ENCODE measurements at regions not wholly inside any gene's neighbourhood (a gene's known extent, or its start where the extent isn't known, plus 50 kb on each side); places are given as distances from the start of the nearest gene placed in this dataset.

- TF ChIP-seq YY1 (IDR thresholded peaks at IDR 0.05; ENCODE audit: insufficient read depth, insufficient read length) (no peak), SUZ12 (IDR thresholded peaks at IDR 0.05; ENCODE audit: extremely low read depth, insufficient read depth, insufficient read length) (no peak), ZNF274 (IDR thresholded peaks at IDR 0.05; ENCODE audit: low read depth, low read length) (no peak)
These were observed 120.8 kb upstream of the POU2AF2 start for GRCh38 chr11:111124724-111125123.
